ENCODE measurements at regions not wholly inside any gene's neighbourhood (a gene's known extent, or its start where the extent isn't known, plus 50 kb on each side); places are given as distances from the start of the nearest gene placed in this dataset.

DNA sequence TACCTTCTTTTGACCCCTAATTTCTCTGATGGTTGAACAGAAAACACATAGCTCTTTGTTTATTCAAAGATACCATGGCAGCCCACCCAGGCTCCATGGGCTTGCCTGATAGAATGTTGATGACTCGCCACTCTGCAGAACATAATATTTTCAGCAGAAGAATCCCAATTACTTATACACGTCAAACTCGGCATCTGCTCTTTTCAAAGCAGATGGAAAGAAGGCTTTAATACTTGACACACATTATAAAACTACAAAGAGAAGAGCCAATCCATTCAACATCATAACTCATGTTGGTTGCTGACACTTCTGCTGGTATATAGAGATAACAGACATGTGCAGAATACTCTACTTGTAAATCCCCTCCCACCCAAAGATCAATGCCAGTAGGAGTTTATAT, 69.0 kb downstream of the FOXI2 start:
- TF ChIP-seq, protein P1, sequence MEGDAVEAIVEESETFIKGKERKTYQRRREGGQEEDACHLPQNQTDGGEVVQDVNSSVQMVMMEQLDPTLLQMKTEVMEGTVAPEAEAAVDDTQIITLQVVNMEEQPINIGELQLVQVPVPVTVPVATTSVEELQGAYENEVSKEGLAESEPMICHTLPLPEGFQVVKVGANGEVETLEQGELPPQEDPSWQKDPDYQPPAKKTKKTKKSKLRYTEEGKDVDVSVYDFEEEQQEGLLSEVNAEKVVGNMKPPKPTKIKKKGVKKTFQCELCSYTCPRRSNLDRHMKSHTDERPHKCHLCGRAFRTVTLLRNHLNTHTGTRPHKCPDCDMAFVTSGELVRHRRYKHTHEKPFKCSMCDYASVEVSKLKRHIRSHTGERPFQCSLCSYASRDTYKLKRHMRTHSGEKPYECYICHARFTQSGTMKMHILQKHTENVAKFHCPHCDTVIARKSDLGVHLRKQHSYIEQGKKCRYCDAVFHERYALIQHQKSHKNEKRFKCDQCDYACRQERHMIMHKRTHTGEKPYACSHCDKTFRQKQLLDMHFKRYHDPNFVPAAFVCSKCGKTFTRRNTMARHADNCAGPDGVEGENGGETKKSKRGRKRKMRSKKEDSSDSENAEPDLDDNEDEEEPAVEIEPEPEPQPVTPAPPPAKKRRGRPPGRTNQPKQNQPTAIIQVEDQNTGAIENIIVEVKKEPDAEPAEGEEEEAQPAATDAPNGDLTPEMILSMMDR (IDR thresholded peaks at IDR 0.05; ENCODE audit: low read length) = no peak
- TF ChIP-seq EZH2 (optimal IDR thresholded peaks at IDR 0.05; ENCODE audit: low read depth, low read length) = no peak
- no peak for TF ChIP-seq EZH2phosphoT487 (IDR thresholded peaks at IDR 0.05; ENCODE audit: low read length)

Measured in MM.1S (cell line).